HG03442 (cell line): ENCODE measurements at regions not wholly inside any gene's neighbourhood (a gene's known extent, or its start where the extent isn't known, plus 50 kb on each side); places are given as distances from the start of the nearest gene placed in this dataset.
"Not testable (repeated sequence)": the region's sequence is repeated elsewhere in the genome, so short reads cannot be mapped to it uniquely, and the experiment has no call there.

Experiments
- ATAC-seq: cut with Tn5 transposase; IDR thresholded peaks from one replicate; pipeline ENCODE4 v1.9.1; 2021; ENCODE audit warnings: mild to moderate bottlenecking, moderate library complexity; ENCODE audit not compliant: unreplicated experiment

DNA sequence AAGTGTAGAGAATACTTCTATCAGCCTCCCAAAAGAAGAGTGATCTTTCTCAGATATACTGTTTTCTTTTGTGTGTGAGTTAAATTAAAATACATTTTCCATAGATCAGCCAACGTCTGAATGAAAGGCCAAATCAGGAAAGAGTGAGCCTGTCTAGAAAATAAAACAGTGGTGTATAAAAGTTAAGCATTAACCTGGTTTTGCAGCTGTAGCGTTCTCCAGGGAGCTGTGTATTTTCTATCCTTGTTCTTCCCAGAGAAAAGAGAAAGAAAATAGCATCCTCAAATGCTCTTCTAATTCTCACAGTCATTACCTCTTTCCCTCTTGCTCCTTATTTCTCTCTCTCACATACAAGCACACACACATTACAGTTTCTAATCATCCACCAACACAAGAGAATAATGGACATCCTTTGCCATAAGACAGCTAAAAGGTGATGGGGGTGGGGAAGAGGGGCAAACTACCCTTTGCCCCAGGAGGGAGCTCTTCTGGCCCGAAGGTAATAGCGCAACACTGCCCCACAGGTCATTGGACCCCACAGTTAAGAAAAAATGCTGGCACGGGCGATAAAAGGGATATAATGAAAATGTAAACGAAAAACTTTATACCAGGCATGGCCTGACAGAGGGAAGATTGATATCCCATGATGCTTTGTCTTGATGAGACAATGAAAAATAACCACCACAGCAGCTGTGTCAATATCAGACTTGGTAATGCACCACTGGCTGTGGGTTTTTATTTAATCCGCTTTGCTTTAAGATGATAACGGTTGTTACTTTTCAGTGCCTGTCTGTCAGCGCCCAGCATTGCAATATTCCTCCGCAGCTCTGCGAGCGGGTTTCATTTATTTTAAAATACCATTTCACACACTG is 150.3 kb downstream of the NUF2 start:
- no peak for ATAC-seq

DNA sequence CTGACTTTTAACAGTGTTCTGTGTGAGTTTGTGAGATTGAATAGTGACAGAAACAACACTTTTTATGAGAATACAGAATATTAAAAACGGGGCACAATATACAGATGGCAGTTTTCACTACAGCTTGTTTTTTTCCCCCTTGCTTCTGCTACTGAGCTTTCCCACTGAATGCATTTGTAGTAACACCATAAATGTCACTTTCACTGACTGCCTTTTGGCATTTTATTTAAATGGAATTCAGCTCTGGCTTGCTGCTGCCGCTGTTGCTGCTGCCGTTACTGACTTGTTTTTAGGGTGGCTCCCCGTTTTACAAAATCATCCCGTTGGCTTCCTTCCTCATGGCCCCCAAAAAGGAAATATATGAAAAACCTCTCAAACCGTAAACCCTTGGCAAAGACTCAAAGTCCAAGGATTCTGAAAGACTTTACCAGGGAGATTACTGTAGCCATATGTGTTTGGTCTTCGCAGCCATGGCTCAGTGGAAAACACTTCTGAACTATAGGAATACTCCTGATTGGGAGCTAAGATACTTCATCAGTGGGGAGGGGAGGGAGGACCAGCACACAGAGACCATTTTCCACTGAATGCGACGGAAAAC is 151.0 kb downstream of the NUF2 start:
- no peak for ATAC-seq

DNA sequence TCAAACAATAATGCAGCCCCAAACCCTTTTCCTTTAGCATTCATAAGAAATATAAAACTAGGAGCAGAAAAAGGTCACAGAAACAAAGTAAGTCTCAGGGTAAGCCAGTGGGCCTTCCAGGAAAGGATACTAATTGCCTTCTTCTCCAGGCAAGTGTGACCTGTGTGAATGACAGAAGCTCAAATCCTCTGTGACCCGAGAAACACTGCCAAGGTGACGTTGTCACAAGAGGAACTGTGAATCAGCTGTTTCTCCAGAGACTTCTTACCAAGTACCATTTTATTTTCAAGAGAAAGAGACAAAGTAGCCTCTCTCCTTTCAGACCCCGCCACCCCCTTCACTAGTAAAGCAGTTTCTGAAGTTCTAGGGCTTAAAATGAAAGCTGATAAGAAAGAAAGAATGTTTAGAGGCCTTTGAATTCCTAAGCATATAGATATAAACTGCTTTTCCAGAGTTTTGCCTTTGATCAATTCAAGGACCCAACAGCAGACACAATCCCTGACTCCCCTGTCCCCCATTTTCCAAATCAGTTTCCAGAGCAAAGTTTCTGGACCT is 155.6 kb downstream of the NUF2 start:
- ATAC-seq, result no peak

DNA sequence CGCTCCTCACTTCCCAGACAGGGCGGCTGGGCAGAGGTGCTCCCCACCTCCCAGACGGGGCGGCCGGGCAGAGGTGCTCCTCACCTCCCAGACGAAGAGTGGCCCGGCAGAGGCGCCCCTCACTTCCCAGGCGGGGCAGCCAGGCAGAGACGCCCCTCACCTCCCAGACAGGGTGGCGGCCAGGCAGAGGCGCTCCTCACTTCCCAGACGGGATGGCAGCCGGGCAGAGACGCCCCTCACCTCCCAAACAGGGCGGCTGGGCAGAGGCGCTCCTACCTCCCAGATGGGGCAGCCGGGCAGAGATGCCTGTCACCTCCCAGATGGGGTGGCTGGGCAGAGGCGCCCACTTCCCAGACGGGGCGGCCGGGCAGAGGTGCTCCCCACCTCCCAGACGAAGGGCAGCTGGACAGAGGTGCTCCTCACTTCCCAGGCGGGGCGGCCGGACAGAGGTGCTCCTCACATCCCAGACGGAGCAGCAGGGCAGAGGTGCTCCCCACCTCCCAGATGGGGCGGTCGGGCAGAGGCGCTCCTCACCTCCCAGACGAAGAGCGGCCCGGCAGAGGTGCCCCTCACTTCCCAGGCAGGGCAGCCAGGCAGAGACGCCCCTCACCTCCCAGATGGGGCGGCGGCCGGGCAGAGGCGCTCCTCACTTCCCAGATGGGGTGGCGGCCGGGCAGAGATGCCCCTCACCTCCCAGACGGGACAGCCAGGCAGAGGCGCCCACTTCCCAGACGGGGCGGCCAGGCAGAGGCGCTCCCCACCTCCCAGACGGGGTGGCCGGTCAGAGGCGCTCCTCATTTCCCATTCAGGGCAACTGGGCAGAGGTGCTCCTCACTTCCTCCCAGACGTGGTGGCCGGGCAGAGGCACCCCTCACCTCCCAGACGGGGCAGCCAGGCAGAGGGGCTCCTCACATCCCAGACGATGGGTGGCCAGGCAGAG is 176.9 kb downstream of the NUF2 start:
- ATAC-seq, result not testable (repeated sequence)

DNA sequence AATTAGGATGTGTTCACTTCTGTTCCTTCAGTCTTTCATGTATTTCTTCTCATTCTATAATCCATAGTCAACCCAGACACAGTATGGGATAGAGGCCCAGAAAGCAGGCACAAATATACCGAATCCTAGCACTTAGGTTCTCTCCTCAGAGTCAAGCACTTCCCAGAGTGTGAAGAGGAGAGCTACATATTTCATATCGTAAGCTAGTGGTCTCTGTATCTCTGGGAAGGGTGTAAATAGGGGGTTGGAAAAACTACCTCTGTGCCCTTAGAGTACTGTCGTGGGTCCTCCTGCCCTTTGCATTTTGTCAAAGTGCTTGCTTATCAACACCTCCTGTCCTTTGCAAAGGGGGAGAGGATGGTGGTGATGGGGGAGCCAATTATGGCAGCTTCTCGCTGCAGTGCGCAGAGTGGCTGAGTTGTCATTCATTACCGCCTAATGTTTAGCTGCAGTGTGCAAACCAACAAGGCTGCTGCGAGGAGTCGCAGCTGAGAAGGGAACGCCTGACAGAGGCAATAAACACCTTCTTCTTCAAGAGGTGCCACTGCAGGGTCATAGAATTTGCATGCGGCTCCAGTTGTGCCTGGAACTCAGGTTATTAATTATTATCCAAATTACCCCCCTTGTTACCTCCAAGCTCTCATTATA is 182.7 kb downstream of the NUF2 start:
- no peak for ATAC-seq

DNA sequence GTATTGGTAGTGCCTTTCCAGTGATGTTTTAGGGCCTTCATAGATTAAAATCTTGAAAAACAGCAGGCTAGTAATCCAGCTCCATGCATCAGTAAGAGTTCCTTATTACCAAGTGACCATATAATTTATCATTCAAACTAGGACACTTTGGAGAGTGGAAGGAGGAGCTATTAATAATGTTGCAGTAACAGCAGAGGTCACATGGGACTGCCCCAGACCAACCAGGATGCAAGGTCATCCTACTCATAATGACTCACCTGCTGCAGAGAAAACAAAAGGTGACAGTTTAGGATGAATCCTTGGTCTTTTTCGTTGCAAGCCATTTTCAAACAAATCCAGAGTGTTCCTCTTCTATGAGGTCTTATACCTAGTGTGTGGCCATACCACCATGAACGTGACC is 187.4 kb downstream of the NUF2 start:
- ATAC-seq, result no peak

DNA sequence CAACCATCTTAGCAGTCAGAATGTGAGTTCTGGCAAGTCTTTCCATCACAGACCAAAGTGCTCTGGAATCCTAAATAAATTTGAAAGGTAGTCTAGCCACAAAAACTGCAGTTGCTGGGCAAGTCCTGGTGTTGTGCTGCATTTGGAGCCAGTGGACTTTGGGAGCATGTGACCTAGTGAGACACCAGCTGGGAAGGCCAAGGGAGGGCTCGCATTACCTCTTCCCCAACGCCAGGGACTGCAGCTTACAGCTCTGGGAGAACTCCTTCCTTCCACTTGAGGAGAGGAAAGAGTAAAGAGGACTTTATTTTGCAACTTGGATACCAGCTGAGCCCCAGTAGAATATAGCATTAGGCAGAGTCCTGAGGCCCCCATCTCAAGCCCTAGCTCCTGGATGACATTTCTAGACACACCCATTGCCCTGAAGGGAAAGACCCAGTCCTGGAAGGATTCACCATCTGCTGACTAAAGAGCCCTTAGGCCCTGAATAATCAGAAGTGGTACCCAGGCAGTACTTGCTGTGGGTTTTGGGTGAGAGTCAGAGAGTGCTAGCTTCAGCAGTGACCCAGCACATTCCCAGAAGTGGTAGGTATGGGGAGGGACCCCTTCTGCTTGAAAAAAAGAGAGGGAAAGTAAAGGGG is 190.7 kb downstream of the NUF2 start:
- no peak for ATAC-seq

DNA sequence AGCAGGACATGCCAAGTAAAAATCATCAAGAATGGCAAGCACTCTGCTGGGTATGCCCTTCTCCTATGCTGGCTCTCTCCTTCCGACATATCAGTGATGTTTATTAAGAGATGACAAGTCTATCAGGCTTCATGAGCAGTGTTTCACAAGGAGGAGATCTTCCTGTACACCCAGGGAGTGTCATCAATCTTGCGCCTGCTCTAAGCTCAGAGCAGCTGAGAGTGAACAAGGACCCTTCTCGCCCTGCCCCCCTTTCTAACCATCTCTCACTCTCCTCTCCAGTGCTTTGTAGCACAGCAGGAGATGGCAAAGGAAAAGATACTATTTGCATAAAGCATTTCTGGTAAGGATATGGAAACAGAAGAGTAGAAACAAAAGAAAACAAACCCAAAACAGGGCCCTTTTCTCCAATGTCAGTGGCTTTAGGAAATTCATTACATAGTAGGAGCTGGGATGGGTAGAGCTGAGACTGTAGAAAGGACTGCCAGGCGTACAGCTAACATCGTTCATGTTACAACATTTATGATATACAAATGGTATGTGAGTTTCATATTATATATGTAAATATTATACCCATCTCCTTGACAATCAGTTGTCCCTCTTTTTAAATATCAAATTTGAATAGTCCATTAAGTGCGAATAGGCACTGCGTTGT is 201.7 kb downstream of the NUF2 start:
- no peak for ATAC-seq

DNA sequence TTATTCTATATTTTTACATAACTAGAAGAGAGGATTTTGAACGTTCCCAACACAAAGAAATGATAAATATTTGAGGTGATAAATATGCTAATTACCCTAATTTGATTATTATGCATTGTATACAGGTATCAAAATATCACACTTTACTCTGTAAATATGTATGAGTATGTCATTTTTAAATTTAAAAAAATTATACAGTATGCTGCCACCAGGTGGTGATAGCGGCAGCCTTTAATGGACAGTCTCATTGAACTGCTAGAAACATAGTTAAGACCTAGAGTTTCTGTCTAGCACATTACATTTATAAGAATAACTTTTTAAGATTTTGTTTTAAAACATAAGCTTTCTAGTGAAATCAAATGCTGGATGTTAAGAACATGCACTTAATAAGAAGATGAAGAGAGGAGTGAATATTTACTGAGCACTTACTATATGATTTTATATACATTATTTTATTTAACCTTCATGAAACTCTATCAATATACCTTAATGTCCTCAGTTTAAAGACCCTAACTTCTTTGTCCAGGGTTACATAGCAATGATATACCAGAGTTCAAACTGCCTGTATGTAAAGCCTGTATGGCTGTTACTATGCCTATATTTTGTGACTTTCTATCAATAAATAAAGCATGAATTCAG is 207.1 kb downstream of the NUF2 start:
- ATAC-seq, result peak; percentile 80

DNA sequence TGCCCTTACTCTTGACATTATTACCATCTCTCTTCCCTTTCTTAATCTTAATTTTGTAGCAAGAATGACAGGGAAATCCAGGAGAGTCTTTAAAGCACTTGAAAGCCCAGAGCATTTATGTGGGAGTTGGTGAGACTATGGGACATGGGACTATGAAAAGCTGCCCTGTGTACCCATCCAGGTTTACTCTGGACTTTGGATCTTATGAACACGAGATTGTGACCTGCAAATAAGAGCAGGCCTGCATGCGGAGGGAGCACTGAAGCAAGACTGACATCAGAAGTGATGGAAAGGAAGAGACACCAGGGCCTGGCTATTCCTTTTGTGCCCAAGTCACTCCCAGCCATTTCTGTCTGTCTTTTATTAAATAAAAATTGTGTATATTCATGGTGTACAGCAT is 209.6 kb downstream of the NUF2 start:
- no peak for ATAC-seq

DNA sequence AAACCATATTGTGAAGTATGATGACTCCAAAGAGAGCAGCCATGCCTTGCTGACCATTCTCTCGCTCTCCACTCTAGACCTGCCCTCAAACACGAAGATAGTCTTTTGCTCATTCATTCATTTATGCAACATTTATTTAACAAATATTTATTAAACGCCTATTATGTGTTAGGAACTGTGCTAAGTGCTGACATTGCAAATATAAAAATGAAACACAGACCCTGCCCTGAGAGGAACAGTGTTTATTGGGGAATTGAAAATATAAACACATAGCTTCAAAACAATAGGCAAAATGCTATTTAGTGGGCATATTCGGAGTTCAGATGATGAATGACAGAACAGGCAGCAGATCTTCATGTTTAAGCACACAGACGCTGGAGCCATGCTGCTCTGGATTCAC is 213.6 kb downstream of the NUF2 start:
- no peak for ATAC-seq

DNA sequence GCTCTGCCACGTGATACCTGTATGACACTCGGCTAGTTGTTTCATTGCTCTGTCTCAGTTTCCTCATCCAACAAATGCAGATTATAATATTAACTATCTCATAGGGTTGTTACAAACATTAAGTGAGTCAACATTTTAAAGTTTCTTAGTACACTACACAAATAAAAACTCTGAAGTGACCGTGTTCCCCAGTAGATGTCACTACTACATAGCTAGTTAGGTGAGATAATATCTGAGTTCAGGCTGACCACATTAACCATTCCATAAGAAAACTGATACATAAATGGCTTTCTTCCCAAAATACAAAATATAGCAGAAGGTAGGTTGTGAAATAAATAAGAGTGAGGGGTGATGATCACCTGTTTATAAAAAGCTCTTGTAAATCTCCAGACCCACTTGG is 214.1 kb downstream of the NUF2 start:
- ATAC-seq, result no peak

DNA sequence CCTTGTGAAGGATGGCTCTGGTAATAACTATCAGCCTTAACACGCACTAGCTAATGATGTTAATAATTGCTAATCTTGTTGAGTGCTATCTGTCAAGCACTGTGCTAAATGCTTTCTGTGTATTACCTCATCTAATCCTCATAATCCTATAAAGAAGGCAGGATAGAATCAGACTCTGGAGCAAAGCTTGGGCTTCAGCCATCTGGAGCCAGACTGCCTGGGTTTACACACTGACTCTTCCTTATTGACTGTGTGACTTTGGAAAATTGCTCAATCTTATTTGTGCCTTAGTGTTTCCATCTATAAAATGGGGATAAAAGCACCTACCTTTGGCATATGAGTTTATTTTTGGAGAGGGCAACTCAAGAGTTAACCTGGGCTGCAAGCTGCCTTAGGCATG is 216.1 kb downstream of the NUF2 start:
- ATAC-seq, result no peak

DNA sequence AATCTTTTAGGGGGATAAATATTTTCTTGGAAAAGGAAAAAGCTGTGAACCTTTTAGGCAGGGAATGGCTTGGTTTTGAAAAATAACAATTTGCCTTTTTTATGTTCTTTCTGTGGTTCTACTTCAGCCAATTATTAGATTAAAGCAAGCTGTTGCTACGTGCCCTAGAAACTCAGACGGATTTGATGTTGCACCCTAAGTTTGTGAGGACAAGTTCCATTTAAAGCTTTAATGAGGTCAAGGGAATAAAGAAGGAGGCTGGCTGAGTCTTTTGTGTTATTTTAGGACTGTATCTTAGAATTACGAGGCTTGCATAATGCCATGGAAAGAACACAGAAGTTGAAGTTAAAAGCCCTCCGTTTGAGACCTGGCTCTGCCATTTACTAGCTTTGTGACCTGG is 216.9 kb downstream of the NUF2 start:
- ATAC-seq, result no peak

DNA sequence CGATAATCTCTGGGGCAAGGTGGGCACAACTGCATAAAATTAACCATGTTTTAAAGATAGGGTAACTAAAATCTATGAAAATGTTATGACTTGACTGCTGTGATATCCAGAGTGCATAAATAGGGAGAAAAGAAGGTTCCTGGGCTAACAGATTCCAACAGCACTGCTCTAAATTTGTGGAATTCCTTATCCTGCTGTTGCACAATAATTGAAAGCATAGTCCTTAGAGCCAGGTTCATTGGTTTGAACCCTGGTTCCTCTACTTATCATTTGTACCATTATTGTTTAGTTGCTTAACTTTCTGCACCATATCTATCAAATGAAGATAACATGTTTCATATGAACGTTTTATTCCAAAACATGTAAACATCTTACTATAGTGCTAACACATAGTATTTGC is 219.0 kb downstream of the NUF2 start:
- ATAC-seq, result no peak

DNA sequence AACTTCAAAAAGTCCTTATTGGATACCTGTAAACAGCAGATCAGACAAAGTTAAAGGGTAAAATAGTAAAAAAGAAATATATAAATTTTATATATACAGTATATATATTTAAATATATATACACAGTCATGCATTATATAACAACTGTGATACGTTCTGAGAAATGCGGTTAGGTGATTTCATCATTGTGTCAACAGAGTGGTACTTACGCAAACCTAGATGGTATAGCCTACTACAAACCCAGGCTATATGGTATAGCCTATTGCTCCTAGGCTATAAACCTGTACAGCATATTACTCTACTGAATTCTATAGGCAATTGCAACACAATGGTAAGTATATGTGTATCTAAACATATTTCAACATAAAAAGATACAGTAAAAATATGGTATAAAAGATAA is 222.7 kb downstream of the NUF2 start:
- no peak for ATAC-seq

DNA sequence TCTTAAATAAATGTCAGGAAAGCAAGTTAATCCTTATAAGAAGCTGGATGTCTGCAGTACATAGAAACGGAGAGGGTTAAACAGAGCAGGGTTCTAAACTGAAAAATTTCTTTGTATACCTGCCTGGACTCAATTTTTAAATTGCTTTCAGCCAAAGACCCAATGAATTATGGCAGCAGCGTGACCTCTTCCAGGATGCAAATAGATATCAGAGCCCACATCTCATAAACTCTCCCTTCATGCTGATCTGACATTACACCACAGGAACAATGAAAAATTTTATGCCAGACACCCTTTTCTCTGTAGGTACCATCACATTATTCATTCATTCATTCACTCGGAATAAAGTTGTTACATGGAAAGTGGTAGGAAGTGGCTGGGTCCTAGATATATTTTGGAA is 236.4 kb downstream of the NUF2 start:
- no peak for ATAC-seq

DNA sequence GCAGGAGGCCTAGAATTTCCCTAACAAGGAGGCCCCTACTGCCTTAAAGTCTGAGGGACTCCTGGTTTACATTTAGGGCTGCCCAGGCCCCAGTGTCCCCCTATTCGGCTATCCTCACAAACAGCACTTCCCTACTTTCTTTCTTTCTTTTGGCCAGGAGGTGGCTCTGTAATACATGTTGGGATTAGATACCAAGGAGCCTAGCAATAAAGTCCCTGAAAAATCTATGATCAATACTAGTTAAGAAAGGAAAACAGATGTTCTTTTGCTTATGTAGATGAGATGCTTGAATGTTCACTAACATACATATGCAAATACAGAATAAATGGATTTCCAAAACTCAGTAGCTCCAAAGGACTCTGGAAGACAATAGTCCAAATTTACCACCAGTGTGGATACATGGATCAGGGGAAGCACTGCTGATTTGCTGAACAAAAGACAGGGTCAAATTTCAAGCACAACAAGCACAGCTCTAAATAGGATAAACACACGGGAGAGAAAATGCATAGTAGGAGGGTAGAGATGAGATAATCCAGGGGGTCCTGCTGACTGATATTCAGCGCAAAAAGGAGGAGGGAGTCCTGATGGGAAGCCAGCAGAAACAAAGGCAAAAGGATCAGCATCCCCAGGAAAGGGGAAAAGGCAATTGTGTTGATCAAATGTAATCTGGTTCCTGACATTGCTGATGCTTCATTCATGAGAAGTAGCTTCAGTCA is 240.0 kb downstream of the NUF2 start:
- no peak for ATAC-seq

DNA sequence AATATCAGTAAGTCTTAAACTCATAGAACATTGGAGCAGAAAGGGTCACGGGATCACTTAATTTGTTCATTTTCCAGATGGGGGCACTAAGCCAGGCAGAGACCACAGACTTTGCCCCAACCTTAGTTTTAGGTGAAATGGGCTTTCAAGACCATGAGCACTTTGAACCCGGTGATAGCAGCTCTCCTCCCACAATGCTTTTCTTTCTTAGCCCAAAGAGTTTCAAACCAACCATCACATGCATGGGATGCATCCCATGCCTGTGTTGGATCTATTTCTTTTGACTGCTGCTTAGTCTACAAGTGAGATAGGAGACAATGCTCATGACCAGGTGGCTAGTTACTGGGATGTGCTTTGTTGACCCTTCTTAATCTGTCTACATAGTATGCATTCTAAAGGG is 240.6 kb downstream of the NUF2 start:
- ATAC-seq, result no peak
